Ishikawa (cell line): ENCODE measurements at regions not wholly inside any gene's neighbourhood (a gene's known extent, or its start where the extent isn't known, plus 50 kb on each side); places are given as distances from the start of the nearest gene placed in this dataset.

ENCODE experiments used
- CREB1 ChIP-seq: IDR thresholded peaks from 2 replicates; pipeline ENCODE4 v1.6.1; 2012; ENCODE audit warnings: low read depth
- EGR1 ChIP-seq: IDR thresholded peaks from 2 replicates; pipeline ENCODE4 v1.6.1; 2012
- EP300 ChIP-seq: IDR thresholded peaks from 2 replicates; pipeline ENCODE4 v1.6.1; 2012; ENCODE audit warnings: borderline replicate concordance
- NFIC ChIP-seq: IDR thresholded peaks from 2 replicates; pipeline ENCODE4 v1.6.1; 2012
- RAD21 ChIP-seq: IDR thresholded peaks from 2 replicates; pipeline ENCODE4 v1.6.1; 2012; ENCODE audit warnings: low read depth
- TAF1 ChIP-seq: IDR thresholded peaks from 2 replicates; pipeline ENCODE4 v1.6.1; 2012; ENCODE audit warnings: low read depth, mild to moderate bottlenecking
- TCF12 ChIP-seq: IDR thresholded peaks from 2 replicates; pipeline ENCODE4 v1.6.1; 2012; ENCODE audit warnings: low read depth
- YY1 ChIP-seq: IDR thresholded peaks from 2 replicates; pipeline ENCODE4 v1.6.1; 2012; ENCODE audit warnings: low read depth
- ZBTB7A ChIP-seq: IDR thresholded peaks from 2 replicates; pipeline ENCODE4 v1.6.1; 2012; ENCODE audit warnings: low read depth
- TF ChIP-seq, protein P1 (sequence below): IDR thresholded peaks from 2 replicates; pipeline ENCODE4 v1.6.1; 2012
- TF ChIP-seq, protein P2 (sequence below): IDR thresholded peaks from 2 replicates; pipeline ENCODE4 v1.6.1; 2012

DNA sequence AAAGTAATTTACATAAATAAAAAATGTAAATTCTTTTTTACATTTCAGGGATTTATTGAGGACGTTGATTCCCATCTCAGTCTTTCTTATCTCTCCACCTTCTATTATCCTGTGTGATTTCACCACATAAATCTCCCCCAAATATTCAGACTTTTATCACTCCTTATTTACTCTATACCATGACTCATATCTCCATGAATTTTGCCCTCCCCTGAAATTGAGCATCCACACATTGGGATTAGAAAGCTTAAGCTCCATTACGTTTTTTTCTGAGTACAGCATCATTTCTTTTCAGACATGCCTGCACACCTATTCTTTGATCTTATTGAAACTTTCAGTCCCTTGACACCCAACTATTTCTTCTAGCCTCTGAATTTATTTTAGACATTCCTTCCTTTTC lies 111.2 kb downstream of the IFI44 start:
- TF ChIP-seq TCF12, result no peak
- no peak for TF ChIP-seq CREB1
- TF ChIP-seq, protein P1, sequence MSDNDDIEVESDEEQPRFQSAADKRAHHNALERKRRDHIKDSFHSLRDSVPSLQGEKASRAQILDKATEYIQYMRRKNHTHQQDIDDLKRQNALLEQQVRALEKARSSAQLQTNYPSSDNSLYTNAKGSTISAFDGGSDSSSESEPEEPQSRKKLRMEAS, result no peak
- TF ChIP-seq, protein P2, sequence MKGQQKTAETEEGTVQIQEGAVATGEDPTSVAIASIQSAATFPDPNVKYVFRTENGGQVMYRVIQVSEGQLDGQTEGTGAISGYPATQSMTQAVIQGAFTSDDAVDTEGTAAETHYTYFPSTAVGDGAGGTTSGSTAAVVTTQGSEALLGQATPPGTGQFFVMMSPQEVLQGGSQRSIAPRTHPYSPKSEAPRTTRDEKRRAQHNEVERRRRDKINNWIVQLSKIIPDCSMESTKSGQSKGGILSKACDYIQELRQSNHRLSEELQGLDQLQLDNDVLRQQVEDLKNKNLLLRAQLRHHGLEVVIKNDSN, result no peak
- no peak for TF ChIP-seq NFIC
- no peak for TF ChIP-seq RAD21
- TF ChIP-seq TAF1, result no peak
- TF ChIP-seq EP300, result no peak
- TF ChIP-seq YY1, result no peak
- TF ChIP-seq ZBTB7A, result no peak
- TF ChIP-seq EGR1, result no peak
